Testis (tissue), 2 donors: ENCODE measurements at regions not wholly inside any gene's neighbourhood (a gene's known extent, or its start where the extent isn't known, plus 50 kb on each side); places are given as distances from the start of the nearest gene placed in this dataset.
"Not testable (repeated sequence)": the region's sequence is repeated elsewhere in the genome, so short reads cannot be mapped to it uniquely, and the experiment has no call there.

Source experiments
- DNase-seq: peaks from one replicate; pipeline ENCODE4 v3.0.0-alpha.2; 2019
- H3K27ac ChIP-seq, 2 donors: fragments of 200-600 bp; sonication (generic); one replicate each; pipeline ENCODE4 v1.5.1; 2019
- H3K27me3 ChIP-seq: fragments of 200-600 bp; sonication (generic); one replicate; pipeline ENCODE4 v1.5.1; 2019
- H3K36me3 ChIP-seq: fragments of 200-600 bp; sonication (generic); one replicate; pipeline ENCODE4 v1.5.1; 2017; ENCODE audit warnings: low read depth; ENCODE audit errors: missing control alignments
- H3K4me1 ChIP-seq: fragments of 200-600 bp; sonication (generic); one replicate; pipeline ENCODE4 v1.5.1; 2019
- H3K4me3 ChIP-seq, 2 donors: fragments of 200-600 bp; sonication (generic); one replicate each; pipeline ENCODE4 v1.5.1; 2017 to 2019
- H3K9me3 ChIP-seq: fragments of 200-600 bp; sonication (generic); one replicate; pipeline ENCODE4 v1.5.1; 2017
- WGBS, 2 donors: methylation state at CpG; one replicate each; pipeline ENCODE4 v1.1.5; 2018; 5-methylcytosine and 5-hydroxymethylcytosine counted together
- intact Hi-C: fragments of 100-400 bp; cut with DNase I; formaldehyde crosslinking; loops from one replicate; pipeline ENCODE4 v1.15.1; 2023; ENCODE audit warnings: low total_unique reads

- 72% methylated on average over 19 of the region's 34 CpGs; no CpG with 5 or more reads in 1 of the 2 donors for WGBS, 2 donors
- H3K27me3 ChIP-seq, result not testable (repeated sequence)
Observed at GRCh38 chr1:143326662-143327061, 645.1 kb downstream of the FAM72C start.

GRCh38 chr1:143311154-143311553 lies 660.6 kb downstream of the FAM72C start:
- H3K36me3 ChIP-seq, H3K27ac ChIP-seq, H3K4me3 ChIP-seq, H3K4me1 ChIP-seq, intact Hi-C loops, H3K9me3 ChIP-seq, DNase-seq, H3K27me3 ChIP-seq: not testable (repeated sequence)

More at GRCh38 chr1:143326662-143327061, 645.1 kb downstream of the FAM72C start:
- H3K36me3 ChIP-seq, intact Hi-C loops, H3K27ac ChIP-seq, H3K4me3 ChIP-seq, H3K9me3 ChIP-seq, H3K4me1 ChIP-seq: not testable (repeated sequence)
- DNase-seq, result peak; percentile 12
